Retinal pigment epithelial cell (primary cell): ENCODE measurements at regions not wholly inside any gene's neighbourhood (a gene's known extent, or its start where the extent isn't known, plus 50 kb on each side); places are given as distances from the start of the nearest gene placed in this dataset.
A peak's percentile ranks its signal among the peaks of the same experiment; 100 is the strongest.
"Not testable (repeated sequence)": the region's sequence is repeated elsewhere in the genome, so short reads cannot be mapped to it uniquely, and the experiment has no call there.

ENCODE experiments used
- DNase-seq: peaks from one replicate; pipeline ENCODE4 v3.0.0-alpha.2; 2010; ENCODE audit warnings: low read depth
- H3K4me3 ChIP-seq: 2 replicates; pipeline ENCODE4 v1.5.1; 2011; ENCODE audit warnings: mild to moderate bottlenecking, low read length, control low read depth, moderate library complexity
- TF ChIP-seq, protein P1 (sequence below): conservative IDR thresholded peaks from 2 replicates; pipeline ENCODE4 v1.5.1; 2011; ENCODE audit warnings: low read depth, low read length, control low read depth, inconsistent platforms

DNA sequence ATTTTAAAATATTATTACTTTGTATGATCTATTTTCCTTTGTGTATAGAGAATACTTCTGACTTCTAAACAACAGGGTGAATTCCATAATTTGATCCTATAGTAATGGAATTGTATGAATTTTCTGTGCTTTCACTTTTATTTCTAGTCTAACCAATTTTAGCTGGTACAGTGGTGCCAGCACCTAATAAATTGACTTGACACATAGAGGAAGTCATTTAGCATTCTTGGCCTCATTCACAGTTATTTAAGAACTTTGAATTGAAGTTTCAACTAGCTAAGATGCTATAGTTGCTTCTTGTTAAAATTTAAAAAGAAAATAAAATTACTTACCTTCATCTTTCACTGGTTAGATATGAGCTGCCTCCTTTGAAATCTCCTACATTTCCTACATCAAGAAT lies 220.4 kb downstream of the CPS1 start:
- no peak for DNase-seq
- H3K4me3 ChIP-seq = no peak overlapping the region
- TF ChIP-seq, protein P1, sequence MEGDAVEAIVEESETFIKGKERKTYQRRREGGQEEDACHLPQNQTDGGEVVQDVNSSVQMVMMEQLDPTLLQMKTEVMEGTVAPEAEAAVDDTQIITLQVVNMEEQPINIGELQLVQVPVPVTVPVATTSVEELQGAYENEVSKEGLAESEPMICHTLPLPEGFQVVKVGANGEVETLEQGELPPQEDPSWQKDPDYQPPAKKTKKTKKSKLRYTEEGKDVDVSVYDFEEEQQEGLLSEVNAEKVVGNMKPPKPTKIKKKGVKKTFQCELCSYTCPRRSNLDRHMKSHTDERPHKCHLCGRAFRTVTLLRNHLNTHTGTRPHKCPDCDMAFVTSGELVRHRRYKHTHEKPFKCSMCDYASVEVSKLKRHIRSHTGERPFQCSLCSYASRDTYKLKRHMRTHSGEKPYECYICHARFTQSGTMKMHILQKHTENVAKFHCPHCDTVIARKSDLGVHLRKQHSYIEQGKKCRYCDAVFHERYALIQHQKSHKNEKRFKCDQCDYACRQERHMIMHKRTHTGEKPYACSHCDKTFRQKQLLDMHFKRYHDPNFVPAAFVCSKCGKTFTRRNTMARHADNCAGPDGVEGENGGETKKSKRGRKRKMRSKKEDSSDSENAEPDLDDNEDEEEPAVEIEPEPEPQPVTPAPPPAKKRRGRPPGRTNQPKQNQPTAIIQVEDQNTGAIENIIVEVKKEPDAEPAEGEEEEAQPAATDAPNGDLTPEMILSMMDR = no peak

GRCh38 chr2:210782222-210782621 lies 225.8 kb downstream of the CPS1 start:
- DNase-seq = peak; percentile 4
- H3K4me3 ChIP-seq = no peak overlapping the region
- TF ChIP-seq, protein P1 = no peak

DNA sequence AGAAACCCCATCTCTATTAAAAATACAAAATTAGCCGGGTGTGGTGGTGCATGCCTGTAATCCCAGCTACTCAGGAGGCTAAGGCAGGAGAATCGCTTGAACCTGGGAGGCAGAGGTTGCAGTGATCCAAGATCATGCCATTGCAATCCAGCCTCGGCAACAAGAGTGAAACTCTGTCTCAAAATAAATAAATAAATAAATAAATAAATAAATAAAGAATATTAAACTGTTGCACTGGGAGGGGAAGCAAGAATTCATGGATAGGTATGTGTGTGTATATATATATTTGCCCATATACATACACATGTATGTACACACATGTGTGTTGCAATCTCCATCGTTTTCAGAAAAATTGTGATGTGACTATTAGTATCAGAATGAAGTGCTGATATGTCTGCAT lies 231.4 kb downstream of the CPS1 start:
- DNase-seq, H3K4me3 ChIP-seq: not testable (repeated sequence)

GRCh38 chr2:210792000-210792399 lies 235.6 kb downstream of the CPS1 start:
- TF ChIP-seq, protein P1 = no peak
- no peak overlapping the region for H3K4me3 ChIP-seq
- DNase-seq = peak; percentile 6

DNA sequence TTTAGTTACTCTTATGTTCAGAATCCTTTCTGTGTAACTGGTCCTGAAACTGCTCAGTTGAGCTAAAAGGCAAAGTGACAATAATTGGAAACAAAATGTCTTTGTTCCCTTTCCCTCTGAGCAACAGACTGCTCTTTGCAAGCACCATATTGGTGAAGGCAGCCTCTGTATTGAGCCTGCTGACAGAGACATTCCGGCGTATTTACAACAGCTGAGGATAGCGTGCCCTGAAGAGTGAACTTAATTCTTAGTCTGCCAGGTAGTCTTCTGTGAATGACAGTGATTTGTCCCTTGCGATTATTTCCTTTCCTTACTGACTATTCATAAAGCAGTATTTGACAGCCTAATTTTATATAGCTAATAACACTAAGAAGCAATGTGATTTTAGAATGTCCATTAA lies 239.1 kb downstream of the CPS1 start:
- no peak for DNase-seq
- no peak overlapping the region for H3K4me3 ChIP-seq
- TF ChIP-seq, protein P1 = no peak

DNA sequence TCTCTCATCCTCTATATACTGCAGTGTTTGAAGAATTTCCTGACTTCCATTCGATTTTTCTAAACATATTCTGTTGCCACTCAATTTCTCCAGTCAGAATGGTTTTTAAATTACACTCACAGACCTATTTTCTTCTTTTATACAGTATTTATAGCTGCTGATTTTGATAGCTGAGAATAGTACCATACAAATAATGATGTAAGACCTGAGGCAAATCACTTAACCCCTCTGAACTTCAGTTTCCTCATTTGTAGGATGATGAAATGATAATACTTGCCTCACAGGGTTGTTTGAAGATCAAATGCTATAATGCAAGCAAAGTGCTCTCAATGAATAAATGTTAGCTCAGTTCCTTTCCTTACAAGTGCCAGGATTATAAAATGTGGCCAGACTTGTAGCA lies 241.8 kb downstream of the CPS1 start:
- no peak overlapping the region for H3K4me3 ChIP-seq
- TF ChIP-seq, protein P1 = no peak
- no peak for DNase-seq

- TF ChIP-seq, protein P1 = no peak
- H3K4me3 ChIP-seq = no peak overlapping the region
- no peak for DNase-seq
These were observed 258.0 kb downstream of the CPS1 start for GRCh38 chr2:210814251-210815025.

GRCh38 chr2:210816769-210817168 lies 260.4 kb downstream of the CPS1 start:
- TF ChIP-seq, protein P1 = no peak
- no peak overlapping the region for H3K4me3 ChIP-seq
- no peak for DNase-seq
